Endothelial cell of umbilical vein (primary cell): ENCODE measurements at regions not wholly inside any gene's neighbourhood (a gene's known extent, or its start where the extent isn't known, plus 50 kb on each side); places are given as distances from the start of the nearest gene placed in this dataset.

Source experiments
- CTCF ChIP-seq, 2 donors: IDR thresholded peaks; 1 replicate in 1 of 2; 2 replicates in 1 of 2; pipeline ENCODE4 v1.5.1; 2011; ENCODE audit warnings: low read length in 2 of 2, mild to moderate bottlenecking in 2 of 2, moderate library complexity in 2 of 2, control low read depth in 1 of 2, inconsistent platforms in 1 of 2, low read depth in 1 of 2; ENCODE audit not compliant: insufficient read depth in 1 of 2; ENCODE audit errors: extremely low read depth in 1 of 2
- EZH2 ChIP-seq: IDR thresholded peaks from 2 replicates; pipeline ENCODE4 v1.6.1; 2012; ENCODE audit warnings: borderline replicate concordance, low read depth, mild to moderate bottlenecking, moderate library complexity, low read length, inconsistent platforms; ENCODE audit not compliant: severe bottlenecking
- FOS ChIP-seq: IDR thresholded peaks from 2 replicates; pipeline ENCODE4 v1.6.1; 2011; ENCODE audit warnings: mild to moderate bottlenecking, low read length, moderate library complexity, borderline replicate concordance; ENCODE audit not compliant: insufficient read depth
- GATA2 ChIP-seq: IDR thresholded peaks from 2 replicates; pipeline ENCODE4 v1.7.0; 2011; ENCODE audit warnings: low read depth, mild to moderate bottlenecking, moderate library complexity, mixed read lengths, low read length; ENCODE audit not compliant: insufficient read length, insufficient read depth
- POLR2A ChIP-seq: IDR thresholded peaks from 2 replicates; pipeline ENCODE4 v1.6.1; 2012; ENCODE audit warnings: low read depth, mild to moderate bottlenecking, control low read depth, low read length
- POLR2AphosphoS5 ChIP-seq: IDR thresholded peaks from 2 replicates; pipeline ENCODE4 v1.6.1; 2012; ENCODE audit warnings: low read depth, mild to moderate bottlenecking, control low read depth, low read length, moderate library complexity; ENCODE audit not compliant: insufficient read depth
- TF ChIP-seq, protein P1 (sequence below): IDR thresholded peaks from 2 replicates; pipeline ENCODE4 v1.6.1; 2011; ENCODE audit not compliant: insufficient read depth, insufficient read length

GRCh38 chr7:124575176-124575575, 190.4 kb downstream of the GPR37 start:
- TF ChIP-seq POLR2A (no peak), CTCF (IDR thresholded peaks at IDR 0.05; ENCODE audit: extremely low read depth in 1 of 2, insufficient read depth in 1 of 2, low read depth in 1 of 2, low read length in 2 of 2) (no peak), EZH2 (no peak), FOS (no peak), POLR2AphosphoS5 (no peak), GATA2 (no peak)
- TF ChIP-seq, protein P1, sequence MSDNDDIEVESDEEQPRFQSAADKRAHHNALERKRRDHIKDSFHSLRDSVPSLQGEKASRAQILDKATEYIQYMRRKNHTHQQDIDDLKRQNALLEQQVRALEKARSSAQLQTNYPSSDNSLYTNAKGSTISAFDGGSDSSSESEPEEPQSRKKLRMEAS, result no peak
